Activated CD8-positive, alpha-beta memory T cell treated with anti-CD3 and anti-CD28 coated beads for 1 hour (primary cell): ENCODE measurements at regions not wholly inside any gene's neighbourhood (a gene's known extent, or its start where the extent isn't known, plus 50 kb on each side); places are given as distances from the start of the nearest gene placed in this dataset.
"Not testable (repeated sequence)": the region's sequence is repeated elsewhere in the genome, so short reads cannot be mapped to it uniquely, and the experiment has no call there.

Experiments used
- DNase-seq, 2 donors: peaks; one replicate each; pipeline ENCODE4 v3.0.0-alpha.2; 2020; ENCODE audit warnings: low read depth in 1 of 2; ENCODE audit errors: extremely low read depth in 1 of 2

GRCh38 chr1:146292940-146293936, 64.4 kb upstream of the NOTCH2NLA start:
- DNase-seq, result not testable (repeated sequence)

DNA sequence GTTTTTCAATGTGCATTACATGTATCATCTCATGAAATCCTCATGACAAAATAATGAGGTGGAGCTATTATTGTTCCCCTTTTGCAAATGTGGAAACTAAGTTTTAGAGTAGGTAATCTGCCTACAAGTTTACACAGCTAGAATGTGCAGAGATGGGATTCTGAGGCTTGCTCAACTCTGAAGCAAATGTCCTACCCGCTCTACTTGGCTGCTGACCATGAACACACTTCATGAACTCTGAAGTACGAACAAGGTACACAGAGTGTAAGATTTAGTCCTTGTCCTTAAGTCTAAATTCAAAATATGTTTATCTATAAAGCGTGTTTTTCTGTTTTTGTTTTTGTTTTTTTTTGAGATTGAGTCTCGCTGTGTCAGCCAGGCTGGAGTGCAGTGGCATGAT, 63.6 kb upstream of the NOTCH2NLA start:
- DNase-seq, result not testable (repeated sequence)

DNA sequence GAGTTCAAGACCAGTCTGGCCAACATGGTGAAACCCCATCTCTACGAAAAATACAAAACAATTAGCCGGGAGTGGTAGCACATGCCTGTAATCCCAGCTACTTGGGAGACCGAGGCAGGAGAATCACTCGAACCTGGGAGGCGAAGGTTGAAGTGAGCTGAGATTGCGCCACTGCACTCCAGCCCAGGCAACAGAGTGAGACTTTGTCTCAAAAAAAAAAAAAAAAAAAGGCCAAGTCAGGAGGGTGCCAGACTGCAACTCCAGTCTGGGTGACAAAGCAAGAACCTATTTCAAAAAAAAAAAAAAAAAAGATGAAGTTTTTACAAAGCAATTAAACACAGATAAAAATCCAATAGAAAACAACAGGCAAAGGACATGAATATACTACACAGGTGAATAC, 59.1 kb upstream of the NOTCH2NLA start:
- DNase-seq, result not testable (repeated sequence)

DNA sequence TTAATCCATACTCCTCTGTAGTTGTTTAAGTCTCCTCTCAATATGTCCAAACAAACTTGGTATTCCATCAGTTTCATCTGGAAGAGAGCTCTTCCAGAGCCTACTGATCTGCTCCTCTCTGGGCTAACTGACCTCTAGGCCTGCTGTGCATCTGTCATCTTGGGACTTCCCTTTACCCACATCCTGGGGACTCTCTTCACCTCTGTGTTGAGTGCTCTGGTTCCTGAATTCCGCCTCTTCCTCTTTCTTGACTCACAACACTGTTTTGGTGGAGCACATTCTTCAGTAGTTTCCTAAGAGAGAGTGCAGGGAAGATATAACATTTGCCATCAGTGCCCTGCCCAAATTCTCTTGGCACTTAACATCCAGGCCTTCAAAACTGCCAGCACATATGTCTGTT, 55.9 kb upstream of the NOTCH2NLA start:
- not testable (repeated sequence) for DNase-seq

- DNase-seq, result not testable (repeated sequence)
Measured at GRCh38 chr1:146283527-146283880, 54.7 kb upstream of the NOTCH2NLA start.

GRCh38 chr1:146282807-146283526, 54.1 kb upstream of the NOTCH2NLA start:
- not testable (repeated sequence) for DNase-seq

GRCh38 chr1:146281522-146281921, 52.7 kb upstream of the NOTCH2NLA start:
- DNase-seq, result not testable (repeated sequence)

DNA sequence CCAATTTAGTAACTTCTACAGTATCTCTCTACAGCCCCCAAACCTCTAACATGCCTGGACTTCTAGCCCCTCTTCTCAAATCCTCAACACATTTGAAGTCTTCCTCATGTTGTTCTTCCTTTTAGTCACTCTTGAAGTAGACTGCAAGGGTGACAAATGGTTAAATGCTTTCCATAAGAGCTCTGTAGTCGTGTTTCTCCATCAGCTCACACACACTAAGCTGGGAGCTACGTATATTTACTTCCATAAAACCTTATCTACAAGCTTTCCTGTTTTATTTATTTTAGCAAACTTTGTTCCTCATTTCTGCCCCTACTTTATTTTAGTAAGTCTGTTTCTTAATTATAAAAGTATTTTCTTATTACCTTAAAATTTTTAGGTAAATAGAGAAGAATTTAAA, 49.9 kb upstream of the NOTCH2NLA start:
- DNase-seq, result not testable (repeated sequence)
